HepG2 (cell line): ENCODE measurements at regions not wholly inside any gene's neighbourhood (a gene's known extent, or its start where the extent isn't known, plus 50 kb on each side); places are given as distances from the start of the nearest gene placed in this dataset.

Source experiments
- ATAC-seq: fragments of 200-7000 bp; cut with Tn5 transposase; 3 replicates; pipeline ENCODE4 v1.9.1; 2020; ENCODE audit warnings: mild to moderate bottlenecking, moderate library complexity
- BruUV-seq: library from RNA; stranded (reverse); fragments of 400-500 nt; replicated peaks from 2 replicates; lab custom pipeline; 2021; lab: Mats Ljungman, UMichigan
- CTCF ChIA-PET: fragments of 300-600 bp; formaldehyde crosslinking; extraction: SDS; loops from one replicate; lab custom pipeline; 2021; ENCODE audit warnings: low total read pairs, inconsistent platforms, low intra/inter-chr PET ratio; lab: Yijun Ruan, JAX
- POLR2A ChIA-PET: fragments of 350-600 bp; sonication (Branson Sonifier 250); formaldehyde crosslinking; loops from one replicate; lab custom pipeline; 2020; ENCODE audit warnings: antibody characterized with exemption, inconsistent platforms; lab: Yijun Ruan, JAX
- DNase-seq: peaks from one replicate; pipeline ENCODE4 v3.0.0-alpha.2; 2015; ENCODE audit warnings: low spot score
- FAIRE-seq: peaks from 3 replicates; lab custom pipeline; 2011; peaks lifted over from hg19 to GRCh38; lab: Jason Lieb, UNC
- H2AFZ ChIP-seq: one replicate; pipeline ENCODE4 v1.6.1; 2011; ENCODE audit warnings: low read length, inconsistent platforms
- H3K27ac ChIP-seq: fragments of 300-600 bp; 3 replicates; pipeline ENCODE4 v1.8.0; 2011; ENCODE audit warnings: mixed run types, mild to moderate bottlenecking, mixed read lengths, low read length, inconsistent platforms; ENCODE audit not compliant: insufficient read depth; ENCODE audit errors: extremely low read length
- H3K27me3 ChIP-seq, 2 experiments: fragments of 200-600 bp in 1 of 2; 2 replicates in 1 of 2; 3 replicates in 1 of 2; pipeline versions ENCODE4 v1.6.0 to v1.8.0; 2011; ENCODE audit warnings: low read length in 2 of 2, mild to moderate bottlenecking in 2 of 2, moderate library complexity in 2 of 2, inconsistent platforms in 1 of 2; ENCODE audit not compliant: insufficient read depth in 2 of 2, control insufficient read depth in 1 of 2
- H3K36me3 ChIP-seq, 2 experiments: fragments of 200-600 bp in 1 of 2; replicated peaks in 1 of 2; 2 replicates in 1 of 2; 3 replicates in 1 of 2; pipeline versions ENCODE4 v1.5.1 to v1.8.0; 2011; ENCODE audit warnings: low read length in 2 of 2, inconsistent platforms in 1 of 2; ENCODE audit not compliant: insufficient read depth in 2 of 2, control insufficient read depth in 1 of 2
- H3K4me1 ChIP-seq: 2 replicates; pipeline ENCODE4 v1.5.1; 2012; ENCODE audit warnings: low read length, inconsistent platforms; ENCODE audit not compliant: insufficient read depth
- H3K4me2 ChIP-seq: 2 replicates; pipeline ENCODE4 v1.6.0; 2011; ENCODE audit warnings: low read depth, low read length, inconsistent platforms
- H3K4me3 ChIP-seq, 3 experiments: fragments of 200-600 bp in 1 of 3; sonication (generic), shearing (Covaris generic) in 1 of 3; replicated peaks in 1 of 3; 2 replicates each; pipeline ENCODE4 v1.5.1; 2011 to 2016; ENCODE audit warnings: low read length in 3 of 3, inconsistent platforms in 2 of 3, low read depth in 2 of 3, mild to moderate bottlenecking in 2 of 3, control low read depth in 1 of 3, mixed read lengths in 1 of 3; ENCODE audit not compliant: insufficient read depth in 1 of 3
- H3K79me2 ChIP-seq: one replicate; pipeline ENCODE4 v1.6.1; 2011; ENCODE audit warnings: low read length, inconsistent platforms; ENCODE audit not compliant: insufficient read depth
- H3K9ac ChIP-seq: 2 replicates; pipeline ENCODE4 v1.6.0; 2011; ENCODE audit warnings: mild to moderate bottlenecking, low read depth, low read length, inconsistent platforms; ENCODE audit not compliant: insufficient read depth
- H3K9me3 ChIP-seq: 2 replicates; pipeline ENCODE4 v1.5.1; 2012; ENCODE audit warnings: mild to moderate bottlenecking, low read length
- H4K20me1 ChIP-seq: 2 replicates; pipeline ENCODE4 v1.6.0; 2011; ENCODE audit warnings: inconsistent platforms, mild to moderate bottlenecking, low read length, moderate library complexity; ENCODE audit not compliant: insufficient read depth
- DNMT3B ChIP-seq: conservative IDR thresholded peaks from 2 replicates; pipeline ENCODE4 v1.6.1; 2016; ENCODE audit warnings: missing biosample characterization, control low read depth
- HDAC2 ChIP-seq: sonication (generic); formaldehyde crosslinking; IDR thresholded peaks from 2 replicates; pipeline ENCODE4 v1.4.0; 2020; ENCODE audit warnings: missing genetic modification reagents
- HHEX ChIP-seq: IDR thresholded peaks from 2 replicates; pipeline ENCODE4 v1.6.1; 2016; ENCODE audit warnings: control low read depth
- PHF20 ChIP-seq: sonication (generic); formaldehyde crosslinking; IDR thresholded peaks from 2 replicates; pipeline ENCODE4 v1.5.0; 2020; ENCODE audit warnings: mild to moderate bottlenecking, missing genetic modification reagents
- SNAPC2 ChIP-seq: sonication (generic); formaldehyde crosslinking; IDR thresholded peaks from 2 replicates; pipeline ENCODE4 v1.8.1; 2022; ENCODE audit warnings: mild to moderate bottlenecking, missing genetic modification reagents
- SSRP1 ChIP-seq: IDR thresholded peaks from 2 replicates; pipeline ENCODE4 v1.6.1; 2016; ENCODE audit warnings: control low read depth
- YY1 ChIP-seq: IDR thresholded peaks from 2 replicates; pipeline ENCODE4 v1.6.1; 2011; ENCODE audit warnings: low read length, low read depth, moderate library complexity, mild to moderate bottlenecking; ENCODE audit not compliant: insufficient read depth, insufficient replicate concordance
- ZBTB1 ChIP-seq: sonication (generic); formaldehyde crosslinking; IDR thresholded peaks from 2 replicates; pipeline ENCODE4 v1.4.0; 2020; ENCODE audit warnings: missing genetic modification reagents, borderline replicate concordance
- ZNF747 ChIP-seq: sonication (generic); formaldehyde crosslinking; IDR thresholded peaks from 2 replicates; pipeline ENCODE4 v1.8.1; 2023; ENCODE audit warnings: missing genetic modification reagents, mild to moderate bottlenecking, borderline replicate concordance
- ZNF841 ChIP-seq: sonication (generic); formaldehyde crosslinking; IDR thresholded peaks from 2 replicates; pipeline ENCODE4 v1.8.1; 2023; ENCODE audit warnings: missing genetic modification reagents, borderline replicate concordance
- in situ Hi-C: cut with HindIII; loops from 2 replicates; pipeline ENCODE4 v1.10.0; 2017; ENCODE audit warnings: low pct_unique_long_range_greater_than_20kb; ENCODE audit not compliant: extremely low pct_ligation_motif_present
- intact Hi-C: fragments of 100-400 bp; cut with micrococcal nuclease; formaldehyde crosslinking; loops from one replicate; pipeline ENCODE4 v1.10.0; 2022; ENCODE audit not compliant: unreplicated experiment
- TF ChIP-seq, protein P1 (sequence below): IDR thresholded peaks from 2 replicates; pipeline ENCODE4 v1.6.1; 2016; ENCODE audit warnings: mild to moderate bottlenecking, missing biosample characterization, missing genetic modification reagents
- TF ChIP-seq, protein P2 (sequence below), 2 experiments: sonication (generic) in 1 of 2; formaldehyde crosslinking in 1 of 2; IDR thresholded peaks; 2 replicates each; pipeline versions ENCODE4 v1.5.1 to v1.6.1; 2011 to 2020; ENCODE audit warnings: borderline replicate concordance in 1 of 2, low read depth in 1 of 2, low read length in 1 of 2, mild to moderate bottlenecking in 1 of 2, missing genetic modification reagents in 1 of 2, moderate library complexity in 1 of 2
- TF ChIP-seq, protein P3 (sequence below): sonication (generic); formaldehyde crosslinking; IDR thresholded peaks from 2 replicates; pipeline ENCODE4 v1.5.1; 2020; ENCODE audit warnings: mild to moderate bottlenecking, missing genetic modification reagents, moderate library complexity

DNA sequence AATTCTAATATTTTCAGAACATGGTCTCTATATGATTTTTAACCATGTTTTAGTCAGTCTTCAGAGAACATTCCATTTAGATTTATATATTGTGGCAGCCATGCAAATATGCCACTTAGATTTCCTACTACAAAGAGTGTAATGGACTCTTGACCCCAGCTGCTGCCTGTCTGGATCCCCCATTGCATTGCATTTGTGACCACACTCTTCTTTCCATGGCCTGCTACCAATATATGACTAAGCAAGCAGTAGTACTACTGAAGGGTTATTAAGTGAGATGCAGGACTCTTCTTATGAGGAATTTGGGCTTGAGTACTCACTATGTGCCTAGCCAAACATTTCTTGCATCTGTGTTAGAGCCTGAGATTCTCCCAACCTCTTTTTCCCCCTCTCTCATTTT is 306.8 kb downstream of the PDHA2 start:
- intact Hi-C loops: no loop called here
- no peaks in the 10 kb centered on the region for H4K20me1 ChIP-seq
- no peak overlapping the region for H2AFZ ChIP-seq
- TF ChIP-seq, protein P1, sequence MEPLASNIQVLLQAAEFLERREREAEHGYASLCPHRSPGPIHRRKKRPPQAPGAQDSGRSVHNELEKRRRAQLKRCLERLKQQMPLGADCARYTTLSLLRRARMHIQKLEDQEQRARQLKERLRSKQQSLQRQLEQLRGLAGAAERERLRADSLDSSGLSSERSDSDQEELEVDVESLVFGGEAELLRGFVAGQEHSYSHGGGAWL: no peak
- TF ChIP-seq ZBTB1 (no peak), HHEX (no peak), PHF20 (CRISPR knock-in tag) (no peak), ZNF747 (no peak), SNAPC2 (no peak), HDAC2 (CRISPR knock-in tag) (no peak), DNMT3B (no peak), SSRP1 (CRISPR knock-in tag) (no peak), YY1 (no peak), ZNF841 (no peak)
- TF ChIP-seq, protein P2, sequence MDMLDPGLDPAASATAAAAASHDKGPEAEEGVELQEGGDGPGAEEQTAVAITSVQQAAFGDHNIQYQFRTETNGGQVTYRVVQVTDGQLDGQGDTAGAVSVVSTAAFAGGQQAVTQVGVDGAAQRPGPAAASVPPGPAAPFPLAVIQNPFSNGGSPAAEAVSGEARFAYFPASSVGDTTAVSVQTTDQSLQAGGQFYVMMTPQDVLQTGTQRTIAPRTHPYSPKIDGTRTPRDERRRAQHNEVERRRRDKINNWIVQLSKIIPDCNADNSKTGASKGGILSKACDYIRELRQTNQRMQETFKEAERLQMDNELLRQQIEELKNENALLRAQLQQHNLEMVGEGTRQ (IDR thresholded peaks at IDR 0.05; ENCODE audit: low read depth, low read length): no peak
- TF ChIP-seq, protein P2 (CRISPR knock-in tag; IDR thresholded peaks at IDR 0.05; ENCODE audit: borderline replicate concordance): no peak
- TF ChIP-seq, protein P3, sequence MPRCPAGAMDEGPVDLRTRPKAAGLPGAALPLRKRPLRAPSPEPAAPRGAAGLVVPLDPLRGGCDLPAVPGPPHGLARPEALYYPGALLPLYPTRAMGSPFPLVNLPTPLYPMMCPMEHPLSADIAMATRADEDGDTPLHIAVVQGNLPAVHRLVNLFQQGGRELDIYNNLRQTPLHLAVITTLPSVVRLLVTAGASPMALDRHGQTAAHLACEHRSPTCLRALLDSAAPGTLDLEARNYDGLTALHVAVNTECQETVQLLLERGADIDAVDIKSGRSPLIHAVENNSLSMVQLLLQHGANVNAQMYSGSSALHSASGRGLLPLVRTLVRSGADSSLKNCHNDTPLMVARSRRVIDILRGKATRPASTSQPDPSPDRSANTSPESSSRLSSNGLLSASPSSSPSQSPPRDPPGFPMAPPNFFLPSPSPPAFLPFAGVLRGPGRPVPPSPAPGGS (CRISPR knock-in tag): no peak
- TF ChIP-seq, all 625 proteins: peak for 0
- no peak overlapping the region for H3K4me3 ChIP-seq
- H3K36me3 ChIP-seq: no peaks in the 10 kb centered on the region
- H3K27ac ChIP-seq: no peak overlapping the region
- FAIRE-seq (no peak), ATAC-seq (no peak), DNase-seq (no peak)
- H3K79me2 ChIP-seq: no peaks in the 10 kb centered on the region
- no TSS peak for BruUV-seq
- POLR2A ChIA-PET: no interaction called here
- CTCF ChIA-PET: no interaction called here
- no peak overlapping the region for H3K4me2 ChIP-seq
- no peaks in the 10 kb centered on the region for H3K27me3 ChIP-seq
- H3K9me3 ChIP-seq: no peaks in the 10 kb centered on the region
- no peak overlapping the region for H3K9ac ChIP-seq
- H3K4me1 ChIP-seq: no peaks in the 10 kb centered on the region
- in situ Hi-C loops: no loop called here
